SKM-1 (cell line): ENCODE measurements at regions not wholly inside any gene's neighbourhood (a gene's known extent, or its start where the extent isn't known, plus 50 kb on each side); places are given as distances from the start of the nearest gene placed in this dataset.
"Not testable (repeated sequence)": the region's sequence is repeated elsewhere in the genome, so short reads cannot be mapped to it uniquely, and the experiment has no call there.

Experiments
- DNase-seq: peaks from one replicate; lab custom pipeline; 2025; ENCODE audit not compliant: unreplicated experiment; lab: John Stamatoyannopoulos, UW

- DNase-seq = no peak
Observed at GRCh38 chr13:111411919-111412650, 91.6 kb downstream of the TEX29 start.

- no peak for DNase-seq
Observed at GRCh38 chr13:111413407-111414187, 93.2 kb downstream of the TEX29 start.

- no peak for DNase-seq
Observed at GRCh38 chr13:111414341-111414740, 93.9 kb downstream of the TEX29 start.

- DNase-seq = no peak
Observed at GRCh38 chr13:111415246-111415645, 94.8 kb downstream of the TEX29 start.

GRCh38 chr13:111415765-111416164 lies 95.3 kb downstream of the TEX29 start:
- no peak for DNase-seq

- no peak for DNase-seq
Observed at GRCh38 chr13:111418101-111418500, 97.7 kb downstream of the TEX29 start.

GRCh38 chr13:111420113-111420876 lies 99.9 kb downstream of the TEX29 start:
- no peak for DNase-seq

GRCh38 chr13:111421216-111421615 lies 100.8 kb downstream of the TEX29 start:
- no peak for DNase-seq

- DNase-seq = no peak
Observed at GRCh38 chr13:111422348-111422747, 101.9 kb downstream of the TEX29 start.

GRCh38 chr13:111423168-111423785 lies 102.8 kb downstream of the TEX29 start:
- no peak for DNase-seq

GRCh38 chr13:111424134-111424533 lies 103.7 kb downstream of the TEX29 start:
- DNase-seq = no peak

GRCh38 chr13:111425326-111425725 lies 104.9 kb downstream of the TEX29 start:
- no peak for DNase-seq

GRCh38 chr13:111429064-111429558 lies 108.7 kb downstream of the TEX29 start:
- no peak for DNase-seq

- DNase-seq = no peak
Observed at GRCh38 chr13:111431206-111431605, 110.8 kb downstream of the TEX29 start.

GRCh38 chr13:111434578-111435159 lies 114.2 kb downstream of the TEX29 start:
- no peak for DNase-seq

GRCh38 chr13:111436446-111436845 lies 116.0 kb downstream of the TEX29 start:
- no peak for DNase-seq

- no peak for DNase-seq
Observed at GRCh38 chr13:111437417-111437816, 117.0 kb downstream of the TEX29 start.

GRCh38 chr13:111437856-111438547 lies 117.6 kb downstream of the TEX29 start:
- DNase-seq = no peak

- DNase-seq = not testable (repeated sequence)
Observed at GRCh38 chr13:111440492-111440891, 120.0 kb downstream of the TEX29 start.

GRCh38 chr13:111443981-111444380 lies 123.5 kb downstream of the TEX29 start:
- no peak for DNase-seq
